Colonic mucosa (tissue), 4 donors: ENCODE measurements at regions not wholly inside any gene's neighbourhood (a gene's known extent, or its start where the extent isn't known, plus 50 kb on each side); places are given as distances from the start of the nearest gene placed in this dataset.

Source experiments
- DNase-seq: peaks from one replicate; pipeline ENCODE4 v3.0.0-alpha.2; 2020
- H3K27ac ChIP-seq: fragments of 200-600 bp; one replicate; pipeline ENCODE4 v1.8.0; 2021
- H3K27me3 ChIP-seq: fragments of 200-600 bp; one replicate; pipeline ENCODE4 v1.8.0; 2021
- H3K36me3 ChIP-seq: fragments of 200-600 bp; one replicate; pipeline ENCODE4 v1.8.0; 2021
- H3K4me1 ChIP-seq: fragments of 200-600 bp; one replicate; pipeline ENCODE4 v1.8.0; 2021; ENCODE audit warnings: mild to moderate bottlenecking
- H3K4me3 ChIP-seq: fragments of 200-600 bp; one replicate; pipeline ENCODE4 v1.8.0; 2021
- H3K9ac ChIP-seq, 2 donors: one replicate each; pipeline ENCODE4 v1.7.0; 2013; ENCODE audit warnings: control low read depth in 2 of 2, low read depth in 2 of 2, low read length in 2 of 2
- H3K9me3 ChIP-seq: fragments of 200-600 bp; one replicate; pipeline ENCODE4 v1.8.0; 2021
- CTCF ChIP-seq: fragments of 200-600 bp; IDR thresholded peaks from one replicate; pipeline ENCODE4 v1.8.0; 2022; ENCODE audit warnings: antibody characterized with exemption, mild to moderate bottlenecking
- intact Hi-C: fragments of 100-400 bp; cut with DNase I; formaldehyde crosslinking; loops from one replicate; pipeline ENCODE4 v1.14.1; 2022
- donor health status: healthy.
- donor health status: DM: no; HTN: no; CAD: no.
- donor health status: DM: no; HTN: no; CAD: no.

- Histone ChIP-seq H3K36me3 (no peaks in the 10 kb centered on the region), H3K4me1 (peaks cover 14% of the 10 kb centered on the region), H3K9me3 (no peaks in the 10 kb centered on the region), H3K27me3 (no peaks in the 10 kb centered on the region), H3K27ac (no peak overlapping the region), H3K9ac (no peak overlapping the region), H3K4me3 (no peak overlapping the region)
- intact Hi-C loops, result no loop called here
- DNase-seq, result no peak
- no peak for TF ChIP-seq CTCF
Measured at GRCh38 chr12:4157122-4157521, 116.4 kb upstream of the CCND2 start.

GRCh38 chr12:4156317-4156716 lies 117.2 kb upstream of the CCND2 start:
- Histone ChIP-seq H3K36me3 (no peaks in the 10 kb centered on the region), H3K9me3 (no peaks in the 10 kb centered on the region), H3K4me3 (no peak overlapping the region), H3K27ac (no peak overlapping the region), H3K9ac (no peak overlapping the region), H3K27me3 (no peaks in the 10 kb centered on the region), H3K4me1 (peaks cover 14% of the 10 kb centered on the region)
- no peak for TF ChIP-seq CTCF
- DNase-seq, result no peak
- intact Hi-C loops, result no loop called here

- Histone ChIP-seq H3K36me3 (no peaks in the 10 kb centered on the region), H3K4me3 (no peak overlapping the region), H3K9me3 (no peaks in the 10 kb centered on the region), H3K27ac (no peak overlapping the region), H3K9ac (no peak overlapping the region), H3K4me1 (peaks cover 14% of the 10 kb centered on the region), H3K27me3 (no peaks in the 10 kb centered on the region)
- no peak for TF ChIP-seq CTCF
- intact Hi-C loops, result no loop called here
- no peak for DNase-seq
Measured at GRCh38 chr12:4154672-4155225, 118.8 kb upstream of the CCND2 start.

GRCh38 chr12:4153343-4153892 lies 120.1 kb upstream of the CCND2 start:
- H3K36me3 ChIP-seq, result no peaks in the 10 kb centered on the region
- H3K4me1 ChIP-seq, result peaks cover 17% of the 10 kb centered on the region
- DNase-seq, result peak; percentile 78
- H3K9me3 ChIP-seq, result no peaks in the 10 kb centered on the region
- H3K27ac ChIP-seq, result peak overlapping the region; percentile 57
- no peak overlapping the region for H3K4me3 ChIP-seq
- TF ChIP-seq CTCF, result no peak
- no peak overlapping the region for H3K9ac ChIP-seq
- intact Hi-C loops, result no loop called here
- no peaks in the 10 kb centered on the region for H3K27me3 ChIP-seq

- intact Hi-C loops, result no loop called here
- peaks cover 20% of the 10 kb centered on the region for H3K4me1 ChIP-seq
- H3K27ac ChIP-seq, result peak overlapping the region; percentile 57
- H3K9me3 ChIP-seq, result no peaks in the 10 kb centered on the region
- no peaks in the 10 kb centered on the region for H3K27me3 ChIP-seq
- TF ChIP-seq CTCF, result no peak
- no peak overlapping the region for H3K9ac ChIP-seq
- no peak for DNase-seq
- no peaks in the 10 kb centered on the region for H3K36me3 ChIP-seq
- H3K4me3 ChIP-seq, result no peak overlapping the region
Measured at GRCh38 chr12:4152145-4152795, 121.3 kb upstream of the CCND2 start.
